Fibroblast of lung (primary cell): ENCODE measurements at regions not wholly inside any gene's neighbourhood (a gene's known extent, or its start where the extent isn't known, plus 50 kb on each side); places are given as distances from the start of the nearest gene placed in this dataset.

Source experiments
- DNase-seq, 2 donors: peaks; one replicate each; pipeline versions ENCODE4 v3.0.0 to v3.0.0-alpha.2; 2010; ENCODE audit warnings: low read depth in 2 of 2
- H2AFZ ChIP-seq: 2 replicates; pipeline ENCODE4 v1.5.1; 2012; ENCODE audit warnings: low read length, control low read depth, inconsistent platforms
- H3K27ac ChIP-seq: 2 replicates; pipeline ENCODE4 v1.5.1; 2011; ENCODE audit warnings: low read length, control low read depth; ENCODE audit not compliant: insufficient read depth
- H3K27me3 ChIP-seq: 2 replicates; pipeline ENCODE4 v1.5.1; 2011; ENCODE audit warnings: mild to moderate bottlenecking, low read length; ENCODE audit not compliant: control insufficient read depth, insufficient read depth
- H3K36me3 ChIP-seq: 2 replicates; pipeline ENCODE4 v1.5.1; 2011; ENCODE audit warnings: low read length; ENCODE audit not compliant: control insufficient read depth, insufficient read depth
- H3K4me1 ChIP-seq: 2 replicates; pipeline ENCODE4 v1.5.1; 2011; ENCODE audit warnings: low read length; ENCODE audit not compliant: control insufficient read depth, insufficient read depth; ENCODE audit errors: extremely low read depth
- H3K4me2 ChIP-seq: 2 replicates; pipeline ENCODE4 v1.5.1; 2011; ENCODE audit warnings: low read length, control low read depth; ENCODE audit not compliant: insufficient read depth; ENCODE audit errors: extremely low read depth
- H3K4me3 ChIP-seq, 4 experiments: fragments of 200-600 bp in 1 of 4; sonication (generic) in 1 of 4; replicated peaks in 1 of 4; 2 replicates each; pipeline ENCODE4 v1.5.1; 2011 to 2016; ENCODE audit warnings: low read length in 4 of 4, low read depth in 3 of 4, mild to moderate bottlenecking in 3 of 4, control low read depth in 2 of 4, inconsistent platforms in 1 of 4, mixed read lengths in 1 of 4; ENCODE audit not compliant: insufficient read depth in 1 of 4; ENCODE audit errors: control extremely low read depth in 1 of 4
- H3K79me2 ChIP-seq: 2 replicates; pipeline ENCODE4 v1.5.1; 2012; ENCODE audit warnings: mild to moderate bottlenecking, low read length, inconsistent platforms; ENCODE audit not compliant: control insufficient read depth, insufficient read depth
- H3K9ac ChIP-seq: 2 replicates; pipeline ENCODE4 v1.5.1; 2011; ENCODE audit warnings: mild to moderate bottlenecking, low read length, control low read depth; ENCODE audit not compliant: insufficient read depth
- H3K9me3 ChIP-seq: 2 replicates; pipeline ENCODE4 v1.5.1; 2012; ENCODE audit warnings: low read depth, low read length; ENCODE audit not compliant: control insufficient read depth, insufficient read depth
- H4K20me1 ChIP-seq: 2 replicates; pipeline ENCODE4 v1.5.1; 2011; ENCODE audit warnings: low read length; ENCODE audit not compliant: control insufficient read depth, insufficient read depth; ENCODE audit errors: extremely low read depth
- CTCF ChIP-seq, 2 donors: IDR thresholded peaks in 1 of 2; conservative IDR thresholded peaks in 1 of 2; 1 replicate in 1 of 2; 2 replicates in 1 of 2; pipeline ENCODE4 v1.5.1; 2011 to 2012; ENCODE audit warnings: low read length in 2 of 2, control low read depth in 1 of 2, inconsistent platforms in 1 of 2, low read depth in 1 of 2, mild to moderate bottlenecking in 1 of 2
- EZH2 ChIP-seq: IDR thresholded peaks from 2 replicates; pipeline ENCODE4 v1.5.1; 2012; ENCODE audit warnings: low read length, control low read depth, mild to moderate bottlenecking; ENCODE audit errors: missing control alignments

DNA sequence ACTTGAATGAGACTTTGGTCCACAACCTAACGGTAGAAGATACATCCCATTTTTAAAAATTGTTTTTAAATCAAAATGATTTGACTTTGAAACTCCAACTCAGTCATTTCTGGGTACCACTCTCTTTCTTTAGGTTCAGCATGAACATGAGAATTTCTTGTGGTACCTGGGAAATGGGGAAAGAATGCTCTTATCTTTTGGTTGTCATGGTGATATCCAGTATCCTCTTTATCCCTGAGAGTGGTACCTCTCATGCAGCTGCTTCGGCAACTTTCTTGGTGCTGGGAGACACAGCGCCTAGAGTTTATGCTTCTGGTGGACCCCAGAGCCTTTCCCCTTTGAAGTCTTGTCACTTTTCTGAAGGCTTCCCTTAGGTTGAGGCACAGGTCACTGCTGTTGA, 465.1 kb upstream of the FAT1 start:
- H3K4me2 ChIP-seq: no peak overlapping the region
- no peaks in the 10 kb centered on the region for H3K27me3 ChIP-seq
- TF ChIP-seq CTCF (conservative IDR thresholded peaks at IDR 0.05 in 1 of 2, IDR thresholded peaks at IDR 0.05 in 1 of 2; ENCODE audit: low read depth in 1 of 2, low read length in 2 of 2) (no peak), EZH2 (no peak)

GRCh38 chr4:187190390-187190789, 466.7 kb upstream of the FAT1 start:
- no peak for DNase-seq
- H3K4me1 ChIP-seq: no peaks in the 10 kb centered on the region
- no peak overlapping the region for H3K27ac ChIP-seq
- H3K9ac ChIP-seq: no peak overlapping the region
- no peak overlapping the region for H2AFZ ChIP-seq
- no peak overlapping the region for H3K4me3 ChIP-seq
- no peaks in the 10 kb centered on the region for H3K36me3 ChIP-seq
- no peaks in the 10 kb centered on the region for H3K27me3 ChIP-seq
- H3K79me2 ChIP-seq: no peaks in the 10 kb centered on the region
- no peak overlapping the region for H3K4me2 ChIP-seq
- H4K20me1 ChIP-seq: no peaks in the 10 kb centered on the region
- no peak for TF ChIP-seq EZH2
- no peak for TF ChIP-seq CTCF (conservative IDR thresholded peaks at IDR 0.05 in 1 of 2, IDR thresholded peaks at IDR 0.05 in 1 of 2; ENCODE audit: low read depth in 1 of 2, low read length in 2 of 2)
- H3K9me3 ChIP-seq: no peaks in the 10 kb centered on the region

More for the DNA sequence above, 465.1 kb upstream of the FAT1 start:
- DNase-seq: no peak
- Histone ChIP-seq H3K27ac (no peak overlapping the region), H3K9ac (no peak overlapping the region), H3K36me3 (no peaks in the 10 kb centered on the region), H3K4me3 (no peak overlapping the region), H2AFZ (no peak overlapping the region), H3K9me3 (no peaks in the 10 kb centered on the region), H4K20me1 (no peaks in the 10 kb centered on the region), H3K4me1 (no peaks in the 10 kb centered on the region), H3K79me2 (no peaks in the 10 kb centered on the region)

- Histone ChIP-seq H3K9me3 (no peaks in the 10 kb centered on the region), H3K36me3 (no peaks in the 10 kb centered on the region), H4K20me1 (no peaks in the 10 kb centered on the region), H3K79me2 (no peaks in the 10 kb centered on the region), H3K9ac (no peak overlapping the region), H2AFZ (no peak overlapping the region), H3K4me1 (no peaks in the 10 kb centered on the region), H3K4me2 (no peak overlapping the region), H3K27ac (no peak overlapping the region), H3K4me3 (no peak overlapping the region), H3K27me3 (no peaks in the 10 kb centered on the region)
- DNase-seq: no peak
- TF ChIP-seq CTCF (conservative IDR thresholded peaks at IDR 0.05 in 1 of 2, IDR thresholded peaks at IDR 0.05 in 1 of 2; ENCODE audit: low read depth in 1 of 2, low read length in 2 of 2) (no peak), EZH2 (no peak)
These were observed 468.0 kb upstream of the FAT1 start for GRCh38 chr4:187191676-187192075.
